GDM1 (cell line): ENCODE measurements at regions not wholly inside any gene's neighbourhood (a gene's known extent, or its start where the extent isn't known, plus 50 kb on each side); places are given as distances from the start of the nearest gene placed in this dataset.

Experiments
- DNase-seq: peaks from one replicate; lab custom pipeline; 2025; lab: John Stamatoyannopoulos, UW

DNA sequence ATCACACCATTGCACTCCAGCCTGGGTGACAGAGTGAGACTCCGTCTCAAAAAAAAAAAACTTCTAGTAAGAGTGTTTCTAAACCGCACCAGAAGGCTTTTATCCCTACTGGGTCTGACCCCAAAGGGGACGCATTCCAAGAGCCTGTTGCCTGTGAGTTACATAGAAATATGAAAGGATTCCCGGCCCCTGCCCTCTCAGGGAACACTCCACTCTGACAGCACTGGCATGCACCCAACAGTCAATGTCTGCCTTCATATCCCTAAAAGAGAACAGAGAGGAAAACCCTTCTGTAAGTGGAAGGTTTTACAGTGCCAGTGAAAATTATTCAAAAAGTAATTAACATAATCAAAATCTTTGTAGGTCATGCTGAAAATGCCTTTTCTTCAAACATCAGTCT, 117.1 kb upstream of the PTPRT start:
- DNase-seq = no peak

DNA sequence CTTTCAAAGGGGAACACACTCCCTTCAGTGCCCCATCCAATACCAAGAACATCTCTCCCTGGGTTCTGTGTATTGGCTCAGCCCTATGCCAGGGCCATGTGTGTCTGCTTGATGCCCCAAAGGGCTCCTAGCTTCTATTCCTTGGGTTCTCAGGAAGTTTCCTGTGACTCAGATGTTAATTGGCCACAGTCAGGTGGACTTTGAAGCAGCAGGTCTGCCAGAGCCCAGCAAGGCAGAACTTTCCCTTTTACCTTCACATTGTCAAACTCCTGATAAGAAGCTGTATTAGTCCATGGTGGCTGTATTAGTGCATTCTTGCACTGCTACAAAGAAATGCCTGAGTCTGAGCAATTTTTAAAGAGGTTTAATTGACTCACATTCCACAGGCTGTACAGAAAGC, 116.0 kb upstream of the PTPRT start:
- DNase-seq = no peak

DNA sequence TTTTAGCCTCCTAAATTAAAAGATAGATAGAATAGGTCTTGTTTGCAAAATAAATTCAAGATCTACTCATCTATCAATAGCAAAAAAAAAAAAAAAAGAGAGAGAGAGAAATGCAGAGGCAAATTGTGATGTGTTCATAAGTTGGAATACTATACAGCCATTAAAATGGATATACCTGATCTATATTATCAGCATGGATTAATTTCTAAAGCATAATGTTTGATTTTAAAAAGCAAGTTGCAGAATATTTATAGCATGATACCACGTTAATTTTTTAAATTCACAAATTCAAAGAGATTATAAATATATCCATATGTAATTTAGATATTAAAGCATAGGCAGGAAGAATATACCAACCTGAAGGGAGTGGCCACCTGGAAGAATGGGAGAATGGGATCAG, 114.9 kb upstream of the PTPRT start:
- no peak for DNase-seq

DNA sequence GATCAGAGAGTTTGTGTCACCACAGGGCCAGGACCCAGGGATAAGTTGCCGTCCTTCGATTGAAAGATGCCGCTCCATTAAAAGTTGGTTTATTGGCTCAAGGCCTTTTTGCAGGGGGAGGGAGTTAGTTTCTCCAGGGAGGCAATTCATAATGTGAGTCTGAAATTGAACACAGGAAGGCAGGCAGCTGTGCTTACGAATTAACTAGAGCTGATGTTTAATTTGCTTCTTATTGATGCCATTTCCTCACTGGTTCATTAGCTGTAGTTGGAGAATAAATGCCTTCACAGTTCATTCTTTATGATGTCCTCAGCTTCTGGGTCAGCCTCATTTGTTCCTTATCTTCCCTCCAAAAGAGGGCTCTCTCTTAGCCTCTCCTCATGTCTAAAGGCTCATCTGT, 113.2 kb upstream of the PTPRT start:
- no peak for DNase-seq

DNA sequence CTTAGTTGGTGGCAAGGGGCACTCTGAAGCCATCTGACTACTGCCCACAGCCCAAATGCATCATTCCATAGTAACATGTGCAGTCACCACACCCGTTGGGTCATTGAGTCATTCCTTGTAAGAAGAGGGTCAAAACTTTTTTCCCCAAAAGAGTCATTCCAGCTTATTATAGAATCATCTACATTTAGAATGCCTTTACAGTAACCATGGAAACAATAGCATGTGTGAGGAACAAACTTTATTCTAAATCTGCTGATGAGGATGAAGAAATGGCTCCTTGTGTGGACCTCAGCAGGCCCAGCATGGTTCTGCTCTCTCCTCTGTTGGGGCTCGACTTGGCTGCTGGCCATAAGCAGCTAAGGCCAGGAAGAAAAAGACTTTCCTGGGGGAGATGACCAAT, 111.2 kb upstream of the PTPRT start:
- no peak for DNase-seq

DNA sequence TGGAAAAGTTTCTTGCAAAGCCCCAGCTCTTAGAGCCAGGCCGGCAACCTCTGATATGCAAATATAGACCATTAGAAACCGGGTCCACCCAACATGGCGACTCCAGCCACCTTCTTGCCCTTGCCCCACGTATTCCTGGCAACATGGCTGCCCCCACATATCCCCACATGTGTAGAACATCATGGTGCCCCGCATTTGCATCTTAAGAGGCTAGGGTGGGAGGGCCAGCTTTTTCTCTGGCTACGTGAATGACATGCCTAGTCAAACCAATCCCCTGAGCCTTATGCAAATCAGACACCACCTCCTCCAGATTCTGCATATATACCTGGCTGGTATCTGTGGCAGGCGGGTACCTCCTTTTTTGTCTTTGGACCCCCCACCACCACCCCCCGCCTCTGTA, 106.1 kb upstream of the PTPRT start:
- DNase-seq = no peak

DNA sequence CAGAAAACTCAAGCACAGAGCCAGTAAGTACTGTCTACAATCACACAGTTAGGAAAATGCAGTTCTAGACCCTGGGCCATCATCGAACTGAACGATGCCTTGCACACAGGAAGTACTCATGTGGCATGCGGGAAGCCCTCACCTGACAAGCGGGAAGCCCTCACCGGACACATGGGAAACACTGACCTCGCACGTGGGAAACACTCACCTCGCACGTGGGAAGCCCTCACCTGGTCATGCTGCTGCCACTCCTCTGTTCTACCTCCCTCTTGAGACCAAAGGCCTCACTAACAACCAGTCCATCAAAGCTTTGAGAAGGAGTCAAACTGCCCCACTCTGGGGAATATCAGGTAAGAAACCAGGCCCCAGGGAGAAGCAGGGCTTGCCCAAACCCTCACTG, 105.6 kb upstream of the PTPRT start:
- DNase-seq = no peak

DNA sequence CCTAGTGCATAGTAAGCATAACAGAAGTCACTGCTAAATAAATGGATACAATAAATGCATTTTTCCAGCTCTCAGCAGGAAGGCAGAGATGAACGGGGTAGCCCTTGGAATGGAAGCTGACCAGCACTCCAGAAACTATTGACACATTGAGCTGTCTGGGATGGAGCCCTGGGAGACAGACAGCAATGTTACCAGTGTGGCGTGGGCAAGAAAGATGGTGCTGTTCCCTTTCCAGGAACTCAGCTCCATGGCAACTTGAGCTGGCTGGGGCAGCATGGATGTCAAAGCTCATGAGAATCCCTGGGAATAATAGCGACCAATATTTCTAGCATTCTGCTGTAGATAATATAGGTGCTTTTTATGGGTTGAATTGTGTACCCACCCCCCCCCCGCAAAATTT, 104.3 kb upstream of the PTPRT start:
- no peak for DNase-seq

DNA sequence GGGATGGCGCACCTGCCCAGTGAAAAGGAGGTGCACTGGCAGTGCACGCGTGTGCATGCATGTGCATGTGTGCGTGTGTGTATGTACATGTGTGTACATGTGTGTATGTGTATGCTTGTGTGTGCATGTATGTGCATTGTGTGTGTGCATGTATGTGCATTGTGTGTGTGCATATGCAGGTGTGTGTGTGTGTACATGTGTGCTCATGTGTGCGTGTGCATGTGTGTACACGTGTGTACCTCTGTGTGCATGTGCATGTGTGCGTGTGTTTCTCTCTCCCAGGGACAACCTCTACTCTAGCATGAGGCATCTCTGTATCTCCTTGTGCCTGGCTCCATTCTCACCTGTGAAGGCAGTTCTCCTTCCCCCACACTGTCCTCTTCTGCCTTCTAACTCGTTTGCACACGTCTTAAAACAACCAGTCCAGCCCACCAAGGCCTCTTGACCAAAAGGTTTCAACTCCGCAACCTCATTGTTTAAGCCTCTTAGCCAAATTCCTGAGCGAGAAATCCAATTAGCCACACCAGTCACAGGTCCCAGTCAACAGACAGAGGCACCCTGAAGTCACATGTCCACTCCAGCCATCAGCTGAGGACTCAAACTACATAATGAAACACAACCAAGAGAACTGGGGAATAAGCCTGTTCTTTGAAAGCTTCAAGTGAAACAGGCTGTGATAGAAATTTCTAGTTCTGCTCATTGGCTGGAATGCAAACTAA, 103.5 kb upstream of the PTPRT start:
- no peak for DNase-seq

DNA sequence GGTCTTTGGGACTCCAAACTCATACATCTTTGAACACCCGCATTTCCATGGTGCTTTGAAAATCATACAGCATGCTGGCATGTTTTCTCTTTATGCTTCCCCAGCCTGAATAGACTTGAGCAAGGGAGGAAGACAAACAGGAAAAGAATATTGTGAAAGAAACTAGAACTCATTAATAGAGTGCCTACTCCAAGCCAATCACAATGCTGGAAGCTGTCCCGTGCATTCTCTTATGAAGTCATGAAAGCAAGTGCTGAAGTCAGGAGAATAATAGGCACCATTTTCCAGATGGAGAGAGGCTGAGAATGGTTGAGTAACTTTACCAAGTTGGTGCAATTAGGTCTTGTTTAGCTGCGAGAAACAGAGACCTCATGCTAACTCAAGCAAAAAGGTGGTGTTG, 102.5 kb upstream of the PTPRT start:
- no peak for DNase-seq

DNA sequence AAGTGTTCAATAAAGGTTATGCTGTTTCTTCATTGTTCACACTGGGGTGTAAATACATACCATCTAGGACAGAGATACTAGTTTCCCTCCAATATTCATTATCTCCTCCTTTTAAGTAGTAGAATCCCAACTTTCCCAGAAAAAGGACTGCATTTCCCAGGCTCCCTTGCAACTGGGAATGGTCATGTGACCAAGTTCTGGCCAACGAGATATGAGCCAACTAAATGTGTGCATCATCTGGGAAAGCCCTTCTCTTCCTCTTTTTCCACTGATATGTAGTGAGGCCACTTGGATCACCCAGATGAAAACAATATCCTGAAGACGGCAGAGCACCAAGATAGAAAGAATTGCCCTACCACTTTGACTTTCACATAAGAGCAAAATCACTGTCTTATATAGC, 97.9 kb upstream of the PTPRT start:
- DNase-seq = no peak

DNA sequence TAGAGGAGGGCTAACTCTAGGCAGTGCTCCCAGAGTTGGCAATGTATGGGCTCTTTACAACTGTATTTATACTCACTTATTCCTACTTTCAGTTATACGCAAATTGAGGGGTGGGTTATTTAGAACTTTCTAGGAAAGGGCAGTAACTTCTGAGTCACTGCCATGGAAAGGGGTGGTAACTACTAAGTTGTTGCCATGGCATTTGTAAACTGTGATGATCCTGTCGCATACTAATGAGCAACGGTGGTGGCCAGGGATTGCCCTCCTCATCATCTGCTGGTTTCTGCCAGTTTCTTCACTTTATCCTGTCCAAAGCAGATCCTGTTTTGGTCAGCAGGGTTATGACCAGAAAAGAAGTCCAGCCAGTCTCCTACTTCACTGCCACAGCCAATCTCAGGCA, 95.5 kb upstream of the PTPRT start:
- DNase-seq = no peak

DNA sequence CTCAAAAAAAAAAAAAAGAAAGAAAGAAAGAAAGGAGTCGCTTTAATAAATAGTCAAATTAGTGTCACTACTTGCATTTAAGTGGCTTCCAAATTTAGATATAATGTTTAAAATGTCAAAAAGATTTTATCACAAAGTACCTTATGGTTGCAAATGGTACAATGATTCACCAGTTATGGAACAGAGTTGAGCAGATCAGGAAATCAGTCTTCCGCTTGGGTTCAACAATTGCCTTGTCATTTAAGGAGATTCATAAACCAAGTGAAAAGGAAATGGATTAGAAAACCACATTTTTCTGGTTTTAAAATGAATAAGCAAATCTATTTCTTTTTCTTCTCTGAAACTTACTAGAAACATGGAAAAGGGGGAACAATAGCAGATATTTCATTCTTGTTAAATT, 94.8 kb upstream of the PTPRT start:
- DNase-seq = peak; percentile 33

DNA sequence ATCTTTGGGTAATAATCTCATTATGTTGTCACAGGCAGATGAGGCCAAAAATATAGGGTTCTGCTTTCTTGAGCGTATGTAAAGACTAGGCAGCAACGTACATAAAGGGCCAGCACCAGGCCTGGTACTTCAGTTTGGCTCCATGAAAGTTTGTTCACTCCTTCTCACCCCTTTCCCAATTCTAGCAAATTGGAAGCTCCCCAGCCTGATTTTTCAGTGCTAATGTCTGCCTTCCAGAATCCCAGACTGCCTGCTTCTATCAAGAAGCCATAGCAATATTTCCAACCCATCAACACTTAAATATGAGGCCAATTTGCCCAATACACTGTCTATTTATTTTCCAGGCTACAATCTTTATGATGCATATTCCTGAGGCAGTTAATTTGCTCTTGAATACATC, 93.4 kb upstream of the PTPRT start:
- DNase-seq = no peak

DNA sequence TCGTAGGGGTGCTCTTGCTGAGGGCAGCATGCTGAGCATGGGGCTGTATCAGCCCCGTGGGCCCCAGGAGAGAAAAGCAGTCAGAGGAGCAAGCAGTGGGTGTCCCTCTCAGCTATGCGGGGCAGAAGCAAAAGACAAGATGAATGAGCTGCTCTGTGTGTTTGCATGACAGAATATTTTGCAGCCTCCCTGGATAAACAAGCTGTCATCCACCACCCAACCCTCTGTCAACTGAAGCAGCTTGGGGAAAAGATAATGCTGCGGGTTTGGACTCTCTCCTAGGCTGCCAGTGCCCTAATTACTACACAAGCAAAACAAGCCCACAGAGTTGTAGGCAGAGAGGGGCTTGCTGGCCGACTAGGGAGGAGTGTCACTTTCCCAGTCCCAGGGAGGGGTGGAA, 82.3 kb upstream of the PTPRT start:
- DNase-seq = no peak

DNA sequence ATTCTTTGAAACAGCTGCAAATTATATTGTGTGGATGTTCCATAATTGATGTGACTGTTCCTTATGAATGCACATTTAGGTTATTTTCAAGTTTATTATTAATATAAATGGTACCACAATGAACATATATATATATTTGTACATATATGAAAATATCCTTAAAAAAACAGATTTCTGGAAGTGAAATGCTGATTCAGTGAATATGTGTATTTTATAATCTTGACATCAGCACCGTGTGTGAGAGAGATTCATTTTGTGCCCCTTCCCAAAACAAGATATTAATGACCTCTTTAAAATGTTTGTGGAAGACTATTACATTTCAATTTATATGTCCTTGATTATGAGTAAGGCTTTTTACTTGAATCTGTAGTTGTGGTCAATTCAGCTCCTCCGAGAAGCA, 75.7 kb upstream of the PTPRT start:
- DNase-seq = no peak

DNA sequence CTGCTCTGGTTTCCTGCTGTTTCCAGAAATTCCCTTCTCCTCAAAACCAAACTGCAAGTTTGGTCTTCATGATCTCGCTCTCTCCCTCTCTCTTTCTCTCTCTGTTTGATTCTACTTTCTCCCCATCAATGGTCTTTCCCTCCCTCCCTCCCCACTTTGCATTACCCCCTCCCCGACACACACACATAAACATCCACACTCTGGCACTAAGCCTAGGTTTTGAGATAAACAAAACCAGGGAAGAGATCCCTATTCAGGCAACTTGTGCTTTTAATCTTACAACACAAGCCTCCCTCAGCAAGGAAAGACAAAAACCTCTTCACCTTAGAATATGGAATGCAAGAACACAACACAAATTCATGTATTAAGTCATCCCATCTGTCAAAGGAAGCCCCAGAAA, 73.5 kb upstream of the PTPRT start:
- no peak for DNase-seq

DNA sequence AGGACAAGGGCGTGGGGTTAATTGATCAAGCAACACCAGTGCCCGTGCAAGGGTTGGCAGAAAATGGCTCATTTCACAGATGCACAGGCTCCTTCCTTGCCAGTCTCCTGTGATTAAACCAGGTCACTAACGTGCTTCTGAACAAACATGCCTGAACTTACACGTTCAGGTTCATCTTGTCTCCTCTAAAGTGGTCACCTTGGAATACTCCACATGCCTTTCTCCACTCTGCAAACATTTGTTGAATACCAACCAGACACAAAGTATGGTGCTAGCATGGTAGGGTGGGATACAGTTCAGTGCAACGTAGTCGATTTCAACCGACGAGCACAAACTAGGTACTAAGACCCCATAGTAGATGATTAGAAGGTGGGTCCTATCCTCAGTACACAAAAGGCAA, 72.6 kb upstream of the PTPRT start:
- no peak for DNase-seq

DNA sequence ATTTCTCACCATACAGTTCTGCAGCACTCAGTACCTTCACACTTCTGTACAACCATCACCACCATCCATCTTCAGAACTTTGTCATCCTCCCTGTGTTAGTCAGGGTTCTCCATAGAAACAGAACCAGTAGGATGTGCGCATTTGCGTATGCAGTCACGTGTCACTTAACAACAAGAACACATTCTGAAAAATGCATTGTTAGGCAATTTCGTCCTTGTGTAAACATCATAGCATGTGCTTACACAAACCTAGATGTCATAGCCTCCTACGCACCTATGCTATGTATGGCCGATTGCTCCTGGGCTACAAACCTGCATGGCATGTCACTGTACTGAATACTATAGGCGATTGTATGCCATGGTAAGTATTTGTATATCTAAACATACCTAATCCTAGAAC, 66.2 kb upstream of the PTPRT start:
- DNase-seq = no peak

DNA sequence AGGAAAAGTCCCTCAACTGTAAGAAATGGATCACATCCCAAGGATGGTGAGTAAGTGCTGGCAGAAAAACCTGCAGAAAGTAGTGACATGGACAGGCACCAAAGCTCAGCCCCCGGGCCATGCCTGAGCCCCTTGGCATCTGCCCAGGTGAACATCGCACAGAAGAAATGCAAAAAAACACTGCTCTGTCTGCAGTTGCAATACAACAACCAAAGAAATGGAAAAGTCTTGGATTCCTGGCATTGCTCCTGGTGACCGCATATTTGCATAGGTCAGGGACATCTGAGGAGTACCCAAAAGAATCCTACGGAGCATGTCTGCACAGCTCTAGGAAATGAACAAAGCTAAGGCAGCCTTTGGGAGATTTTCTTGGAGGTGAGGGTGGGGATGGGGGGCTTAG, 63.1 kb upstream of the PTPRT start:
- no peak for DNase-seq

DNA sequence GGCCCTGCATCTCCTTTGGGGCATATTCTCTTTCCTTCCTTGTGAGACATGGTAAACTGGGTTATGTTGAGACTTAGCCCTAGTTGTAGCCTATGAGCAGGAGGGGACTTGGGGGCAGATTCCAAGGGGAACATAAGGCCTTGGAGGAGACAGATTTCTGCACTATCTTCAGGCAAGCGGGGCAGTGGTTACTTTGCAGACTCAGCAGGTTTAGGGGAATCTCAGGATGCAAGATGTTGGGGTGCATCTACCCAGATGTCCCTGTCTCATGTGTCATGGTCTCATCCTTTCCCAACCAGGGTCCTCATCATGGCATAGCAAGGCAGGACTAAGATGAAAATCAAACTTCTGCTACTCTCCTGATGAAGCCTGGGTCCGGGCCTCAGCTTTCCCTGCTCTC, 58.6 kb upstream of the PTPRT start:
- no peak for DNase-seq

DNA sequence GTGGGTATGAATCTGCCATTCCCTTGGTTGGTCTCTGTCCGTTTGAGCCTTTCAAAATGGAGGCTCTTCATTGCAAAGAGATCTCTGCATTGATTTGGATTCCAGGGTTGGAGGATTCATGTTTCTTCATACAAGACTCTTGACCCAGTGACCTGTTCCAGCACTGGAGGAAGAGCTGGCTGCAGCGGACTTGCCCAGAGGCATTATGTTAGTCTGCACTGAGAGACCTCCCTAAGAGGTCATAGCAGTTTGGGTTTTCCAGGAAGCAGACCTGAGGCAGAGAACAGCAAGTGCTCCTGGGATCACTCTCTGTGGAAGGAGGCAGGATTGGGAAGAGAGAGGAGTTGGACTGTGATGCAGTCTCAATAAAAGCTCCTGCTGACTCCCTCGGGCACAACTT, 57.7 kb upstream of the PTPRT start:
- DNase-seq = no peak

DNA sequence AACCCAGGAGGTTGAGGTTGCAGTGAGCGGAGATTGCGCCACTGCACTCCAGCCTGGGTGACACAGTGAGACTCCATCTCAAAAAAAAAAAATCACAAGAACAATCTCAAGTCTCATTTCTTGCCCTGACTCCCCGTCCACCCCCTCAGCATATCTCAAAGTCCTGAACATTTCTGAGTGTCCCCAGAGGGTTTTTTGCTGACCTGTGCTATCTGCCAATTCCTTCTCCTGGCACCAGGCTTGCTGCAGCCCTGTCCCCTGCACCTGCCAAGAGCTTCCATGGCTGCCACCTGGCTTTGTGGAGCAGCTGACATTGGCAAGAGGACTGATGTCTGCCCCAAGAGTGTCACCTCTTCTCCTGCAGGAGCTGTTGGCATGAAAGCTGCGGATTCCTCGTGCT, 54.9 kb upstream of the PTPRT start:
- no peak for DNase-seq

DNA sequence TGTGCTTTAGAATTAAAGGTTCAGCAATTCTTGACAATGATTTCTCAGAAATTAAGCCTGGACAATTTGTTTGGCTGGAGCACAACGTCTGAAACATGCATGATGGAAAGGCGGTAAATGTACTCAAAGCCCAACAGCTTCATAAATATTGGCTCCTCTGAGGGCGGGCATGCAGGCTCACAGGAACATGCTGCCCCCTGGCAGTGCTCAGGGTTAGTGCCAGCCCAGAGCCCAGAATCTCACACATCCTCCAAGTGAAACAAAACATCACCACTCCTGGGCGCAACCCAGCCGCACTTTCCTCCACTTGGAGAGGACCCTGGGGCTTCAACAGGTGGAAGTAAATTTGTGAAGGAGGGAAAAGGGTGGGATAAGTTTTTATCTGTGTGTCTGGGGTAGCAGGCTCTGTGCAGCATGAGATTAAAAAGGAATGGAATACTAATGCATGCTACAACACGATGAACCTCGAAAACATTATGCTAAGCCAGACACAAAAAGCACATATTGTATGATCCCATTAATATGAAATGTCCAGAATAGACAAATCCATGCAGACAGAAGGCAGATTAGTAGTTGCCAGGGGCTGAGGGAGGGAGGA, 54.1 kb upstream of the PTPRT start:
- DNase-seq = no peak
